WTC11 (cell line): ENCODE measurements at regions not wholly inside any gene's neighbourhood (a gene's known extent, or its start where the extent isn't known, plus 50 kb on each side); places are given as distances from the start of the nearest gene placed in this dataset.

Experiments used
- ATAC-seq: fragments of 200-7000 bp; cut with Tn5 transposase; 2 replicates; pipeline ENCODE4 v1.10.0; 2021; ENCODE audit warnings: mild to moderate bottlenecking, moderate library complexity
- CTCF ChIA-PET: fragments of 300-600 bp; sonication (Branson Sonifier 250); formaldehyde crosslinking; loops from one replicate; lab custom pipeline; 2021; ENCODE audit warnings: antibody characterized with exemption; lab: Charles Lee
- POLR2A ChIA-PET: fragments of 350-600 bp; sonication (Branson Sonifier 250); formaldehyde crosslinking; loops from one replicate; lab custom pipeline; 2021; ENCODE audit warnings: antibody characterized with exemption; lab: Charles Lee
- DNase-seq: peaks from one replicate; pipeline ENCODE4 v3.0.0; 2021; ENCODE audit warnings: low spot score
- H3K27ac Mint-ChIP-seq: 2 replicates; pipeline ENCODE4 v1.8.0; 2021; ENCODE audit warnings: mixed read lengths
- H3K27me3 Mint-ChIP-seq: 2 replicates; pipeline ENCODE4 v1.8.0; 2021; ENCODE audit warnings: low read depth, mild to moderate bottlenecking, moderate library complexity, mixed read lengths
- H3K36me3 Mint-ChIP-seq: 2 replicates; pipeline ENCODE4 v1.8.0; 2021; ENCODE audit warnings: mixed read lengths
- H3K4me1 Mint-ChIP-seq: 2 replicates; pipeline ENCODE4 v1.8.0; 2022; ENCODE audit warnings: mixed read lengths
- H3K4me3 Mint-ChIP-seq: 2 replicates; pipeline ENCODE4 v1.8.0; 2021; ENCODE audit warnings: mild to moderate bottlenecking, moderate library complexity, mixed read lengths
- H3K9me3 Mint-ChIP-seq: 2 replicates; pipeline ENCODE4 v1.8.0; 2021; ENCODE audit warnings: mixed read lengths
- AFF4 ChIP-seq: sonication (generic); formaldehyde crosslinking; IDR thresholded peaks from 2 replicates; pipeline ENCODE4 v1.8.1; 2023; ENCODE audit warnings: mild to moderate bottlenecking, missing genetic modification reagents, borderline replicate concordance
- CBFB ChIP-seq: sonication (generic); formaldehyde crosslinking; IDR thresholded peaks from 2 replicates; pipeline ENCODE4 v1.8.1; 2022; ENCODE audit warnings: mild to moderate bottlenecking, low read depth, missing genetic modification reagents
- ERG ChIP-seq: fragments of 250-450 bp; sonication (Bioruptor Pico); IDR thresholded peaks from 2 replicates; pipeline ENCODE4 v1.8.0; 2021; ENCODE audit warnings: mild to moderate bottlenecking
- FOXP4 ChIP-seq: sonication (generic); formaldehyde crosslinking; IDR thresholded peaks from 2 replicates; pipeline ENCODE4 v1.8.0; 2022; ENCODE audit warnings: mild to moderate bottlenecking, missing genetic modification reagents
- HMGA2 ChIP-seq: fragments of 250-450 bp; sonication (Bioruptor Pico); IDR thresholded peaks from 2 replicates; pipeline ENCODE4 v1.4.0; 2021; ENCODE audit warnings: mild to moderate bottlenecking, moderate library complexity
- IRF1 ChIP-seq: sonication (generic); formaldehyde crosslinking; IDR thresholded peaks from 2 replicates; pipeline ENCODE4 v1.8.0; 2023; ENCODE audit warnings: missing genetic modification reagents
- MAX ChIP-seq: sonication (generic); formaldehyde crosslinking; IDR thresholded peaks from 2 replicates; pipeline ENCODE4 v1.8.0; 2022; ENCODE audit warnings: mild to moderate bottlenecking, missing genetic modification reagents
- MLX ChIP-seq: sonication (generic); formaldehyde crosslinking; IDR thresholded peaks from 2 replicates; pipeline ENCODE4 v1.8.1; 2023; ENCODE audit warnings: mild to moderate bottlenecking, missing genetic modification reagents, moderate library complexity
- MYBL2 ChIP-seq: sonication (generic); formaldehyde crosslinking; IDR thresholded peaks from 2 replicates; pipeline ENCODE4 v1.8.1; 2023; ENCODE audit warnings: mild to moderate bottlenecking, moderate library complexity, missing genetic modification reagents
- NFYB ChIP-seq: sonication (generic); formaldehyde crosslinking; conservative IDR thresholded peaks from 2 replicates; pipeline ENCODE4 v1.8.0; 2022; ENCODE audit warnings: low read depth, missing genetic modification reagents
- NR2C2 ChIP-seq: sonication (generic); formaldehyde crosslinking; IDR thresholded peaks from 2 replicates; pipeline ENCODE4 v1.8.0; 2022; ENCODE audit warnings: mild to moderate bottlenecking, missing genetic modification reagents
- NR3C1 ChIP-seq: sonication (generic); formaldehyde crosslinking; conservative IDR thresholded peaks from 2 replicates; pipeline ENCODE4 v1.8.1; 2023; ENCODE audit warnings: low read depth, mild to moderate bottlenecking, missing genetic modification reagents
- RELA ChIP-seq: sonication (generic); formaldehyde crosslinking; IDR thresholded peaks from 2 replicates; pipeline ENCODE4 v1.8.1; 2022; ENCODE audit warnings: missing genetic modification reagents, mild to moderate bottlenecking, borderline replicate concordance
- RORB ChIP-seq: fragments of 250-450 bp; sonication (Bioruptor Pico); IDR thresholded peaks from 2 replicates; pipeline ENCODE4 v1.9.0; 2021; ENCODE audit warnings: mild to moderate bottlenecking
- SMAD3 ChIP-seq: sonication (generic); formaldehyde crosslinking; IDR thresholded peaks from 2 replicates; pipeline ENCODE4 v1.8.0; 2022; ENCODE audit warnings: missing genetic modification reagents, mild to moderate bottlenecking, borderline replicate concordance
- SOX15 ChIP-seq: fragments of 250-450 bp; sonication (Bioruptor Pico); IDR thresholded peaks from 2 replicates; pipeline ENCODE4 v1.9.0; 2021; ENCODE audit warnings: mild to moderate bottlenecking
- TP53 ChIP-seq: sonication (generic); formaldehyde crosslinking; IDR thresholded peaks from 2 replicates; pipeline ENCODE4 v1.8.1; 2023; ENCODE audit warnings: mild to moderate bottlenecking, missing genetic modification reagents
- ZNF317 ChIP-seq: sonication (generic); formaldehyde crosslinking; IDR thresholded peaks from 2 replicates; pipeline ENCODE4 v1.8.1; 2023; ENCODE audit warnings: low read depth, mild to moderate bottlenecking, moderate library complexity, missing genetic modification reagents, borderline replicate concordance
- ZNF416 ChIP-seq: fragments of 250-450 bp; sonication (Bioruptor Pico); IDR thresholded peaks from 2 replicates; pipeline ENCODE4 v1.9.0; 2021; ENCODE audit warnings: mild to moderate bottlenecking, inconsistent platforms
- ZNF532 ChIP-seq: fragments of 250-450 bp; sonication (Bioruptor Pico); IDR thresholded peaks from 2 replicates; pipeline ENCODE4 v1.9.0; 2021; ENCODE audit warnings: mild to moderate bottlenecking, borderline replicate concordance
- ZNF671 ChIP-seq: fragments of 250-450 bp; sonication (Bioruptor Pico); IDR thresholded peaks from 2 replicates; pipeline ENCODE4 v1.8.0; 2021; ENCODE audit warnings: mild to moderate bottlenecking

GRCh38 chr4:3351997-3352396 is 59.2 kb downstream of the RGS12 start (continued):
- no peak for TF ChIP-seq MYBL2 (CRISPR knock-in tag)
- no peak for TF ChIP-seq RORB (CRISPR knock-in tag)
- no peak for TF ChIP-seq IRF1

GRCh38 chr4:3352505-3352904 is 59.7 kb downstream of the RGS12 start:
- Mint-ChIP-seq H3K4me1 (peaks cover 16% of the 10 kb centered on the region), H3K36me3 (no peaks in the 10 kb centered on the region), H3K4me3 (no peak overlapping the region), H3K27me3 (no peaks in the 10 kb centered on the region; the same call in 1 of the 2 replicates), H3K27ac (no peak overlapping the region), H3K9me3 (0 out of 2 replicates have a peak, but pooled peaks cover 3% of the 10 kb centered on the region)
- ATAC-seq (no peak), DNase-seq (no peak)
- ChIA-PET CTCF (no interaction called here), POLR2A (no interaction called here)
- TF ChIP-seq ZNF416 = no peak
- no peak for TF ChIP-seq MLX (CRISPR knock-in tag)
- no peak for TF ChIP-seq SMAD3
- no peak for TF ChIP-seq NFYB (CRISPR knock-in tag)
- no peak for TF ChIP-seq SOX15 (CRISPR knock-in tag)
- TF ChIP-seq ZNF532 (CRISPR knock-in tag) = no peak
- TF ChIP-seq ERG (CRISPR knock-in tag) = no peak
- TF ChIP-seq MAX (CRISPR knock-in tag) = no peak
- TF ChIP-seq TP53 (CRISPR knock-in tag) = no peak
- TF ChIP-seq RELA (CRISPR knock-in tag) = no peak
- no peak for TF ChIP-seq NR2C2
- TF ChIP-seq HMGA2 = no peak
- no peak for TF ChIP-seq ZNF317 (CRISPR knock-in tag)
- no peak for TF ChIP-seq AFF4 (CRISPR knock-in tag)
- no peak for TF ChIP-seq ZNF671 (CRISPR knock-in tag)
- no peak for TF ChIP-seq CBFB (CRISPR knock-in tag)
- TF ChIP-seq NR3C1 (CRISPR knock-in tag) = no peak
- TF ChIP-seq FOXP4 (CRISPR knock-in tag) = no peak
